NCI-H345 treated with DMSO at 0.1 percent for 48 hours (cell line): ENCODE measurements at regions not wholly inside any gene's neighbourhood (a gene's known extent, or its start where the extent isn't known, plus 50 kb on each side); places are given as distances from the start of the nearest gene placed in this dataset.
"Not testable (repeated sequence)": the region's sequence is repeated elsewhere in the genome, so short reads cannot be mapped to it uniquely, and the experiment has no call there.

Experiments
- DNase-seq: peaks from one replicate; lab custom pipeline; 2025; ENCODE audit not compliant: unreplicated experiment; lab: John Stamatoyannopoulos, UW

DNA sequence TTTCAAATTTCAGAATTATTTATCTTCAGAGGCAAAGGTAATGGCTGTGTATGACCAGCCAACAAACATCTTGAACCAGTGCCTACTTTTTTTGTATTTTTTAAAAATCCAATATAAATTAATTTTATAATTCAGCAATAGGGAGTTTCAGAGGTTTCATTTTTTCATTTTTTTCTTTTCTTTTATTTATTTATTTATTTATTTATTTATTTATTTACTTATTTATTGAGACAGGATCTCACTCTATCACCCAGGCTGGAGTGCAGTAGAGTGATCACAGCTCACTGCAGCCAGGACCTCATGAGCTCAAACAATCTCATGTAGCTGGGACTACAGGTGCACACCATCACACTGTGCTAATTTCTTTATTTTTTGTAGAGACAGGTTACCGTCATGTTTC, 250.5 kb downstream of the TMEM47 start:
- no peak for DNase-seq

DNA sequence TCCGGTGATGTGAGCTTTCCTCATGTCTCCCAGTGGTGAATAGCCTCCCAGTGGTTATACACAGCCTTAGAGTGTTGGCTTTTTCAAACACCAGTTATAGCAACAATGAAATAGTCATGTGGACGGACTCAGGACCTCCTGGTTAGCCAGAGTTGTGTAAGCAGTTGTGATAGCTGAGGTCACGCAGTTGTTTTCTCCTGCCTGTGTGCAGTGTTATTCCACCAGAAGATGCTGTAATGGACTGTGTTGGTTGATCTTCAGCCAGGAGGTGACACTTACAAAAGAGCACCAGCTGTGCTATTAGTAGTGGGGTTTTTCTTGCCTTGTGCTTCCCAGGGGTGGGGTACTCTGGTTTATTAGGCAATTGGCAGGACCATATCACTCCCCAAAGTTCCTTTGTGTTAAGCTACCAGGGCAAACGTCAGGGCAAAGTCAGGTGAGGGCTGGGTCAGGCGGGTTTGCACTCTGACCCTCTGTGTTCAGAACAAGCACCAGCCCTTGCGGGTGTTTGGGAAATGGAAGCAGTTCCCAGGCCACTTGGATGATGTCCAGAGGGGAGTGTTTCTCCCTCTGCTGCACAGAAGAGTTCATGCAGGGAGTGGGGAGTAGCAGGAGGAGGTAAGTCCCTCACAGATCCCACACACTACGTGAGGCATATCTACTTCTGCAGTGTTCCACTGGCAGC, 252.6 kb downstream of the TMEM47 start:
- no peak for DNase-seq

DNA sequence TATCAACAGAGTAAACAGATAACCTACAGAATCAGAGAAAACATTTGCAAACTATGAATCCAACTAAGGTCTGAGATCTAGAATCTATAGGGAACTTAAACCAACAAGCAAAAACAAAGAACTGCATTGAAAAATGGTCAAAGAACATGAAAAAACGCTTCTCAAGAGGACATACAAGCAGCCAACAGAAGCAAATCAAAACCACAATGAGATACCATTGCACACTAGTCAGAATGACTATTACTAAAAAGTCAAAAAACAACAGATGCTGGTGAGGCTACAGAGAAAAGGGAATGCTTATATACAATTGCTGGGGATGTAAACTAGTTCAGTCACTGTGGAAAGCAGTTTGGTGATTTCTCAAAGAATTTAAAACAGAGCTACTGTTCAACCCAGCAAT, 255.7 kb downstream of the TMEM47 start:
- no peak for DNase-seq

DNA sequence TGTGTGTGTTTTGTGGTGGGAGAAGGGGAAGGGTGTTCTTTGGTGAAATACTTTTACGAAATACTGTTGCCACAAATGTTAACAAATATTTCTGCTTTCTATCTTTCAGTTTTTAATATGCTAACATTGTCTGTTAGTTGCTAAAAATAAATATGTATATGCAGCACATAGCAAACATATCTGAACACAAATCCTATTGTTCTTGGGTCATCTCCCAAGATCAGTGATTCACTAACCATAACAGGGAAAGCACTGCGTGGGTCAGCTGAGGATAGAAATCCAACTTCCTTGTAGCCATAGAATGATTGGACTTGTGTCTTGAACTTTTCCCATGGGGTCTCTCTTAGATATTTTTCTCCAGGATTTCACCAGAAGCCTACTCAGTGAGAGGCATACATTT, 250.3 kb upstream of the FAM47A start:
- DNase-seq = no peak

DNA sequence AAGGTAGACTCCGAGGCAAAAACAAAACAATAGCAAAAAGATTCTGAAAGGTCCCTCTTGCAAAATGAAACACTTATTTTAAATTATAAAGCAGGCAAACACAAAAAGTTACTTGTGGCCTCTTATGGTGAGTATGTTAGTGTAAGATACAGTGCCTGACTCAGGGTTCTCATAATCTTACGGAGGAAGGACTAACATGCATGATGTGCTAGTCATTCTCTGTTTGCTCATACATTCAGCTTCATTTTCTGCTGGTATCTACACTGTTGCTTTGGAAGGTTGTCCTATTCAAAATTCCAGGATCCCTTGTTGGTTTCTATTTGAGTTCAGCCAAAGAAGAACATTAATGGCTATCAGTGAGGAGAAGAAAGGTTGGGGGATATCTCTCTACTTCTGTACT, 249.1 kb upstream of the FAM47A start:
- DNase-seq = no peak

DNA sequence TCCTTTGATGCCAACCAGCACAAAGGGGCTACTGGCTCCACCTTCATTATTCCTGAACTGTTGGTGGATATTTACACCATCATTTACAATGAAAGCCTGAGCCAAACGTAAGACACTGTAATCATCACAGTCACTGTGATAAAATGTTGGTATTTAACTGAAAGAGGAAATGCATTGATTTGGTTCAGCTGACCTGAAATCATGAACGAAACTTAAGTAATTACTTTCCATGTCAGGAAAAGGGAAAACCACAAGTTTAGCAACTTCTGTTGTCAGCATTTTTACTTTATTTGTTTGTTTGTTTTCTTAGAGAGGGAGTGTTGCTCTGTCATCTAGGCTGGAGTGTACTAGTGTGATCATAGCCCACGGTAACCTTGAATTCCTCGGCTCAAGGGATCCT, 247.8 kb upstream of the FAM47A start:
- DNase-seq = no peak

GRCh38 chrX:34377645-34378044, 245.5 kb upstream of the FAM47A start:
- DNase-seq = no peak

DNA sequence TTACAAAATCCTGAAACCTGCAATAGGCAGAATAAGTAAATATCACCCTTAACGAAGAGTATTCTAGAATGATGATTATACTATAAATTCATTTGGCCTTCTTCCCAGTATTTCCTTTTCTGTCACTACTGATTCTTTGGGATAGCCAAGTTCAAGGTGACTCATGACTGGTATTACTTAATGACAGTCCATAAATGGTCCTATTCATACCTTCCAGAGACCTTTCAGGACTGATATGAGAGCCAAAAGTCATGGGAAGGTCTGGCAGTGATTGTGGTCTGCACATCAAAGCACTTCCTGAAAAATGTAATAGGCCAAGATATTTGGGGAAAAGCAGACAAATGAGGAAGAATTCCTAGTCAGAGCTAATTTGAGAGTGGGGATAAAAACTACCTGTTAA, 239.6 kb upstream of the FAM47A start:
- DNase-seq = no peak

DNA sequence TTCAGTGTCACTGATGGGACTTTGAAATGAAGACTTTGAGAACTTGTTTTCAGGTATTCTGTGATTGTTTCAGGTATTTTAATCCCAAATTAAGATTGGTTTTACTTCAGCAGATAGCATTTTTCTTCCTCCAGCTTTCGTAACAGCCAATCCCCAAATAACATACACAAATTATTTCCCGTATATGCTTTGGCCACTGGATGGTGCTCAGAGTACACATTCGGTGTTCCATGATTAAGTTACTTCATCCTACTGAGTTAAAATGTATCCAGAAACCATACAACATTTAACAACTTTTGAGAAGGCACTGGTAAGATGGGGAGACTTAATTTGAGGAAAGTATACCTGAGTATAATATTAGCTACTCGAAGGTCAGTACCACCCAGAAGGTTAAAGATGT, 233.4 kb upstream of the FAM47A start:
- no peak for DNase-seq

DNA sequence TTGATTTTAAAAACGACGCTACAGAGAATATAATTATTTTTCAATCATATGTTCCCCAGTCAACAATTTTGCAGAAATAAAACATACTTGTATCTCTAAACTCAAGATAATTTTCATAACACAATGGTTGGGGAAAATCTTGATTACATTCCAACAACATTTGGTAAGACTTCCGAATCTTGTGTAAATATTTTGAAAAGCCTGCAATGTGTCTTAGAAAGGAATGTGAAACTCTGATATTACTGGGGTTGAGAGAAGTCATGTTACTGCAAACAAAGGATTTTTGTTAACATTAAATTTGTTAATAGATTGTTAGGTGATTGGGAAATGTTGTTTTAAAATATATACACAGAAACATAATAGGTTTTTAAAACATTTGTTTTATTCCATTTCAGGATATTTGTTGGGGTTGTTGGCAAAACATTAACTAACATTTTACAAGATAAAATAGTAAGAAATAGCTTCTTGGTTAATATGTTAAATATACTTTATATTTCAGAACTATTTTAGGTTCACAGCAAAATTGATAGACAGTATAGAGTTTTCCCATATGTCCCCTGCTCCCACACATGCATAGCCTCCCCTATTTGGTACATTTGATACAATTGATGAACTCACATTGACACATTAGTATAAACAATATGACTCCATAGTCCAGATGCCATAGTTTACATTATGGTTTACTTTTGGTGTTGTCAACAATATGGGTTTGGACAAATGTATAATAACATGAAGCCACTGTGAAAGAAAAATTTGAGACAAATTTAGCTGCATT, 218.6 kb upstream of the FAM47A start:
- DNase-seq = no peak

DNA sequence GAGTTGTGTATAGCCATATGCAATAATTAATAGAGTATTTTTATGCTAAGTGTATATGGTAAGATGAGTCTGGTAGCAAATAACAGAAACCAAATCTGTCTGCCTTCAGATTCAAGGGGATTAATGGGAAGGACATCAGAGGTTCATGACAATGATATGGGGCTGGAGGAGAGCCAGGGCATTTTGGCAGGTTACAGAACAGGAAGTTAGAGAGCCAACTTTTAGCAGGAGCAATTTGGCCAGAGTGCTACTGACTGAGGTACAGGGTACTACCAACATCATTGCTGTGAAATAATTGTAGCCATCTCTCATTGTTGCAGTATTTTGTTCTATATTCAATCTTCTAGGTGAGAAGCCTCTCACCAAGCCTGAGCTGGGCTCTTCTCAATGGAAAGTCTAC, 210.9 kb upstream of the FAM47A start:
- no peak for DNase-seq

GRCh38 chrX:34341814-34342213, 209.7 kb upstream of the FAM47A start:
- DNase-seq = no peak

- no peak for DNase-seq
These were observed 209.1 kb upstream of the FAM47A start for GRCh38 chrX:34341258-34341657.

DNA sequence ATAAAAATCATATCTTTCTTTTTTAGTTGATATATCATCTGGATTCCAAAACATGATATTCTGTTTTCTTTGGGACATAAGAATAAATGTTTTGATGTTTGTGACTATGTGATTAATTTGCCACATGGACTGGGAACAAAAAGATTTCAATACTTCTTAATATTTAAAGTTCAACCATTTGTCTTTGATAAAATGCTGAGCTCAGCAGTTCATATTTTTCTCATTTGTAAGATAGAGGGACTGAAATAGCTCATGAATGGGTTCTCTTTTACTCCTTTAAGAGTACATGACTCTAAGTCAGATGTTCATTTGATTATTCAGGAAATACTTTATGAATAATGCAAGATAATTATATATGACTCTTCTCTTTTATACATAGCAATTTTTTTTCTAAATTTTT, 205.9 kb upstream of the FAM47A start:
- DNase-seq = no peak

DNA sequence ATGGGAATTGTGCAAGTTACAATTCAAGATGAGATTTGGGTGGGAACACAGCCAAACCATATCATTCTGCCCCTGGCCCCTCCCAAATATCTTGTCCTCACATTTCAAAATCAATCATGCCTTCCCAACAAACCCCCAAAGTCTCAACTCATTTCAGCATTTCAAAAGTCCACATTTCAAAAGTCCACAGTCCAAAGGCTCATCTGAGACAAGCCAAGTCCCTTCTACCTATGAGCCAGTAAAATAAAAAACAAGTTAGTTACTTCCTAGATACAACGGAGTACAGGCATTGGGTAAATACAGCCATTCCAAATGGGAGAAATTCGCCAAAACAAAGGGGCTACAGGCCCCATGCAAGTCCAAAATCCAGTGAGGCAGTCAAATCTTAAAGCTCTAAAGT, 203.3 kb upstream of the FAM47A start:
- DNase-seq = not testable (repeated sequence)

DNA sequence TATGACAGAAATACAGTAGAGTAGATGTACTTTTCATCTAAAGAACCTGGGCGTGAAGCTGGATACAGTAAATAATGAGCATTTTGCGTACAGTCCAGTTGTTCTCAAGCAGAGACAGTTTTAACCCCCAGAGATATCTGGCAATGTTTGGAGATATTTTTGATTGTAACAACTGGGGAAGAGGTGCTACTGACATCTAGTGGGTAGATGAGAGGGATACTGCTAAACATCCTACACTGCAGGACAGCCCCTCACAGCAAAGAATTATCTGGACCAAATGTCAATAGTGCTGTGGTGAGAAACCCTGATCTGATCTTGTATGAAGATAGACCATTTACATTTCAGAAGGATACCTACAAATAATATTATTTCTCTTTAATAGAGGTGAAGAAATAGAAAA, 200.2 kb upstream of the FAM47A start:
- no peak for DNase-seq

- no peak for DNase-seq
These were observed 193.3 kb upstream of the FAM47A start for GRCh38 chrX:34325460-34325859.

DNA sequence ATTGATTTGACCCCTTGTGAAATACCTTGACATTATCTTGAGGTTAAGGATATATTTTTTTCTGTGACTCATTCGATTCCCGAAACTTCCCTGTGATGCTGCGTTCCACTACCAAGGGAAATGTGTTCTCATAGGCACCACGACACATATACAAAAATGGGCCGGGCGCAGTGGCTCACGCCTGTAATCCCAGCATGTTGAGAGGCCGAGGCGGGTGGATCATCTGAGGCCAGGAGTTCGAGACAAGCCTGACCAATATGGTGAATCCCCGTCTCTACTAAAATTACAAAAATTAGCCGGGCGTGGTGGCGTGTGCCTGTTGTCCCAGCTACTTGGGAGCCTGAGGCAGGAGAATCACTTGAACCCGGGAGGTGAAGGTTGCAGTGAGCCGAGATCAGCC, 188.3 kb upstream of the FAM47A start:
- not testable (repeated sequence) for DNase-seq

DNA sequence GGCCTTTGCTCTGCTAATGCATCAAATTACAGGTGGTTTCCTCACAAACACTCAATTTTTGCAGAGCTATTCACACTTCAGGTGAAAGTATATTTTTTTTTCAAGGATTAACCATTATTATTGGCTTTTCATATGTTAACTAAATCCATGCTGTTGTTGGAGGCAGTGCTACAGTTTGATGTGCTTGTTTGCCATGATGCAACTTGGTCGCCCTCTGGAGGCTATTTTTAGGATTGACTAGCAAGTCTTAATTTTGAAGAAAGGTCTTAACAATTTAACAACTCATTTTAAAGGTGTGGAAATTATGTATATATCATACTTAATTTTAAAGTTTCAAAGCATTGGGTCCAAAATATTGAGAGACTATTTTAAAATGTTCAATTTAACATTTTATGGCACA, 168.8 kb upstream of the FAM47A start:
- peak; percentile 22 for DNase-seq

DNA sequence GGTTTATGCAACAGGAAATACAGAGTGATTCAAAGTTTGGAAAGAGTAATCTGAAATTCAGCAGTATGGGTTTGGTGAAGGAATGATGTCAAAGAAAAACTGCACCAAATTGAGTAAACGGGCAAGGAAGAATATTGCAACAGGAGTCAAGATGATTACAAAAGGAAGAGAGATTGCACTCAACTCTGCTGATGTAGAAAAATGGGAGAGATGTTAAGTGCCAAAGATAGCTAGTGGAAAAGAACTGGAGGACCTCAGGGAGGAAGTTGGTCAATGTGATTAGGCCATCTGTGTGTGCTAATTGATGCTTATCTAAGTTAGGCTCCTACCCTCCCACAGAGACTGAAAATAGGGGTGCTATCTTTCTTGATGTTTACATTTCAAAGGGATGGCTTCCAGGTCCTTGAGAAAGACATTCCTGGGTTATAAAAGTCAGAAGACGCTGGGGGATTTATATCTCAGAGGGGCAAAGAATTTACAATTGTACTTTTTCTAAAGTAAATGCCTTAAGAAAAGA, 167.4 kb upstream of the FAM47A start:
- no peak for DNase-seq

DNA sequence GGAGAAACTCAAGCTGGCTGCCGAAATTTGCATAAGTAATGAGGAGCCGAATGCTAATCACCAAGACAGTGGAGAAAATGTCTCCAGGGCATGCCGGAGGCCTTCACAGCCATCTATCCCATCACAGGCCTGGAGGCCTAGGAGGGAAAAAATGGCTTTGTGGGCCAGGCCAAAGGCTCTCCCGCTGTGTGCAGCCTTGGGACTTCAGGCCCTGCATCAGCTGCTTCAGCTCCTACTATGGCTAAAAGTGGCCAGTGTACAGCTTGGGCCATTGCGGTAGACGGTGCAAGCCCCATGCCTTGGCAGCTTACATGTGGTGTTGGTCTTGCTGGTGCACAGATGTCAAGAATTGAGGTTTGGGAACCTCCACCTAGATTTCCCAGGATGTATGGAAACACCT, 162.6 kb upstream of the FAM47A start:
- no peak for DNase-seq

DNA sequence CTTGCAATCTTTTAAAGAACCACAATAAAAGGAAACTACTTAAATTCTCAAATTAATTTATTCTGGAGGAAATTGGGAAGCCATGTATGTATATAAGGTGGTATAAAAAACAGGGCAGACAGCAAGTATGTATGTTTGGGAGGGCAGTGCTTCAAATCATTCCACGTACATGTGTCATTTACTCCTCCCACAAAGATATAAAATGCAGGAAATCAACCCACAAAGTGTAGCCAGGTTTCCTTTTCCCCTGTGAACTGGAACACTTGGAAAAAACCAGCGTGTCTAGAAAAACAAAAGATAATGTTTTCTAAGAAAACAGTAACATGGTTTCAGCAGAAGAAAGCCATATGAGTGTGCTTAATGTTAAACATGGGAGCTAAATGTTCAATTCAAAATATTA, 156.7 kb upstream of the FAM47A start:
- DNase-seq = no peak
